ENCODE measurements at regions not wholly inside any gene's neighbourhood (a gene's known extent, or its start where the extent isn't known, plus 50 kb on each side); places are given as distances from the start of the nearest gene placed in this dataset.

DNA sequence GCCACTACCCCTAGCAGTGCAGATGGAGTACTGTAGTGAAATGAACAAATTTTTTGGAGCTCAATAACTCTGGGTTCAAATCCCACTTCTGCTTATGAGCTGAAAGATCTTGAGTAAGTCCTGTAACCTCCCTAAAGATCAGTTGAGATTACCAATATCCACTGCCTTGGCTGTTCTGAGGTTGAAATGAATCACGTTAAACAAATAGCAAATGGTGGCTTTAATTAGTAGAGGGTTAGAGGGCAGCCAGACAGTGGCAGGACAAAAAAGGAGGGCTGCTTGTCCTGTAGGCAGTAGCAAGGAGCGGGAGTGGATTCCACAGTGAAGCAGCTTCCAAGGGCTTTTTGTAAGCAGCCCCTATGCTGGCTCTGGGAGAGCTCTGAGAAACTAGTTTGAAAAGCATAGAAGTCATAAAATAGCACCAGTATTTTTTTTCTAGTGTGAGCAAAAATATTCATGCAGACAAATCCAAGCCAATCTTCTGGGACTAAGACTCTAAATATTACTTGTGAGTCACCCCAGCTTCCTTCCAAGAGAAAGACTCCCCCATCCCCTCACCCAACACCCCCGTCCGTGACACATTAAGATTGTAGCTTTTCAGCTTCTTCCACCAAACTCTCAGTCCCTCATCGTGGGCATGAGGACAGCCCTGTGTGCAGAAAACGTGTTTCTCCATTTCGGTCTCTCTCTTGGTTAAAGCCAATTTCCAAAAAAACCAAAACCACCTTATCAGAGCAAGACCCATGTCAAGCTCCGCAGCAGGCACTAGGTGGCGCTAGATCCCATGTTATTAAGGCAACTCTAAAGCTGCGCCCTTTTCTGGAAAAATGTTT, 123.5 kb upstream of the LGALSL start:
- no peak overlapping the region for H3K9ac ChIP-seq (ENCODE audit: low read length)
- H2AFZ ChIP-seq (ENCODE audit: low read length) = peak overlapping the region; percentile 47; the same call in 1 of the 2 replicates

DNA sequence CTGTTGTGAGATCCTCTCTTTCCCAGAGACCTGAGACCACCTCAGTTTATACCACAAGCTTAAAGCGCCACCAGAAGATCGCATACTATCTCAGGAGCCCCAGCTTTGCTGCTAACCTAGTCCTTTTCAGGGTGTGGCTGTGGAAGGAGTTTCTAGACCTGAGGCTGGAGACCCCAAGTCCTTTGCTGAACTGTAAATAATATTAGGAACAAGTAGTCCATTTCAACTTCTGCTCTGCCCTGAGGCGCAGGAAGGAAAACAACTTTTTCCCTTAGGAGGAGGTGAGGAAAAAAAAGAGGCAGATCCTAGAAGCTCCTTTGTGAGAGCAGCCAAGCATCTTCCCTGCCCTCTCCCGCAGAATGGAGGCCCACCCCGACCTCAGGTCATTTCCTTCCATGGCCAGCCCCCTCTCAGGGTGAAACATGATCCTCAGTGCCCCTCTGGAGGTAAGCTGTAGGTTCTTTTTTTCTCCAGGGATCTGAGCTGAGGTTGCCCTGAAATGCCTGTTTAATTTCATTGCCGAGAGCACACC, 122.8 kb upstream of the LGALSL start:
- no peaks in the 10 kb centered on the region for H3K27me3 ChIP-seq (replicated peaks; ENCODE audit: insufficient read depth, low read length)
- H3K79me2 ChIP-seq (ENCODE audit: low read length) = no peaks in the 10 kb centered on the region
- peaks cover 40% of the 10 kb centered on the region for H3K4me1 ChIP-seq (ENCODE audit: low read length)
- H3K4me3 ChIP-seq (ENCODE audit: low read length) = no peak overlapping the region
- no peaks in the 10 kb centered on the region for H3K9me2 ChIP-seq (replicated peaks; ENCODE audit: insufficient read depth, low read length)
- H3K9ac ChIP-seq (ENCODE audit: low read length) = no peak overlapping the region
- peak overlapping the region; percentile 27; the same call in 1 of the 2 replicates for H3K4me2 ChIP-seq (ENCODE audit: low read depth, low read length)
- no peaks in the 10 kb centered on the region for H3K36me3 ChIP-seq (replicated peaks; ENCODE audit: insufficient read depth, low read length)
- no peak for TF ChIP-seq EZH2phosphoT487 (IDR thresholded peaks at IDR 0.05; ENCODE audit: low read length)
- 0 out of 2 replicates have a peak, but pooled peaks have one; percentile 8 for TF ChIP-seq CTCF (IDR thresholded peaks at IDR 0.05; ENCODE audit: low read length)
- TF ChIP-seq EZH2 (optimal IDR thresholded peaks at IDR 0.05; ENCODE audit: low read depth, low read length) = no peak
- H2AFZ ChIP-seq (ENCODE audit: low read length) = peak overlapping the region; percentile 47; the same call in 1 of the 2 replicates
- no peak for DNase-seq
- H4K20me1 ChIP-seq (ENCODE audit: insufficient read depth, low read length) = no peaks in the 10 kb centered on the region
- no peaks in the 10 kb centered on the region for H3K9me3 ChIP-seq (replicated peaks; ENCODE audit: insufficient read depth, low read length)
- no peak overlapping the region for H3K27ac ChIP-seq (ENCODE audit: low read length)
- H3F3A ChIP-seq (ENCODE audit: insufficient read depth, low read length) = peaks cover 4% of the 10 kb centered on the region; the same call in 1 of the 2 replicates

More for the DNA sequence above, 123.5 kb upstream of the LGALSL start:
- Histone ChIP-seq H3K27ac (ENCODE audit: low read length) (no peak overlapping the region), H3F3A (ENCODE audit: insufficient read depth, low read length) (peaks cover 8% of the 10 kb centered on the region), H3K4me2 (ENCODE audit: low read depth, low read length) (peak overlapping the region; percentile 27; the same call in 1 of the 2 replicates), H3K36me3 (replicated peaks; ENCODE audit: insufficient read depth, low read length) (no peaks in the 10 kb centered on the region), H3K9me2 (replicated peaks; ENCODE audit: insufficient read depth, low read length) (no peaks in the 10 kb centered on the region), H3K4me3 (ENCODE audit: low read length) (no peak overlapping the region), H3K9me3 (replicated peaks; ENCODE audit: insufficient read depth, low read length) (no peaks in the 10 kb centered on the region), H3K4me1 (ENCODE audit: low read length) (peaks cover 45% of the 10 kb centered on the region), H4K20me1 (ENCODE audit: insufficient read depth, low read length) (no peaks in the 10 kb centered on the region), H3K79me2 (ENCODE audit: low read length) (no peaks in the 10 kb centered on the region), H3K27me3 (replicated peaks; ENCODE audit: insufficient read depth, low read length) (no peaks in the 10 kb centered on the region)
- no peak for TF ChIP-seq EZH2phosphoT487 (IDR thresholded peaks at IDR 0.05; ENCODE audit: low read length)
- TF ChIP-seq CTCF (IDR thresholded peaks at IDR 0.05; ENCODE audit: low read length) = peak; percentile 93
- TF ChIP-seq EZH2 (optimal IDR thresholded peaks at IDR 0.05; ENCODE audit: low read depth, low read length) = no peak
- peak; percentile 78 for DNase-seq

GRCh38 chr2:64331849-64332699, 121.9 kb upstream of the LGALSL start:
- Histone ChIP-seq H3K4me2 (ENCODE audit: low read depth, low read length) (no peak overlapping the region), H3K9ac (ENCODE audit: low read length) (no peak overlapping the region), H3K27me3 (replicated peaks; ENCODE audit: insufficient read depth, low read length) (no peaks in the 10 kb centered on the region), H3K9me3 (replicated peaks; ENCODE audit: insufficient read depth, low read length) (no peaks in the 10 kb centered on the region), H4K20me1 (ENCODE audit: insufficient read depth, low read length) (no peaks in the 10 kb centered on the region), H3K27ac (ENCODE audit: low read length) (no peak overlapping the region), H3K9me2 (replicated peaks; ENCODE audit: insufficient read depth, low read length) (no peaks in the 10 kb centered on the region), H3K36me3 (replicated peaks; ENCODE audit: insufficient read depth, low read length) (no peaks in the 10 kb centered on the region), H3K4me1 (ENCODE audit: low read length) (peaks cover 31% of the 10 kb centered on the region), H2AFZ (ENCODE audit: low read length) (peak overlapping the region; percentile 47; the same call in 1 of the 2 replicates), H3K4me3 (ENCODE audit: low read length) (no peak overlapping the region), H3F3A (ENCODE audit: insufficient read depth, low read length) (no peaks in the 10 kb centered on the region), H3K79me2 (ENCODE audit: low read length) (no peaks in the 10 kb centered on the region)
- DNase-seq = no peak
- TF ChIP-seq EZH2phosphoT487 (IDR thresholded peaks at IDR 0.05; ENCODE audit: low read length) (no peak), CTCF (IDR thresholded peaks at IDR 0.05; ENCODE audit: low read length) (no peak), EZH2 (optimal IDR thresholded peaks at IDR 0.05; ENCODE audit: low read depth, low read length) (no peak)
